ENCODE measurements at regions not wholly inside any gene's neighbourhood (a gene's known extent, or its start where the extent isn't known, plus 50 kb on each side); places are given as distances from the start of the nearest gene placed in this dataset.

- TF ChIP-seq CTCF (IDR thresholded peaks at IDR 0.05) (no peak), REST (IDR thresholded peaks at IDR 0.05; ENCODE audit: insufficient read depth in 1 of 2, low read depth in 2 of 2, low read length in 1 of 2) (no peak)
Measured at GRCh38 chr2:205857520-205858237, 175.4 kb downstream of the NRP2 start.

All from Panc1 (cell line).